ENCODE measurements at regions not wholly inside any gene's neighbourhood (a gene's known extent, or its start where the extent isn't known, plus 50 kb on each side); places are given as distances from the start of the nearest gene placed in this dataset.

- TF ChIP-seq POLR2AphosphoS5 (IDR thresholded peaks at IDR 0.05; ENCODE audit: insufficient read depth, low read depth, low read length) (no peak), EZH2 (IDR thresholded peaks at IDR 0.05; ENCODE audit: borderline replicate concordance, low read depth, low read length, severe bottlenecking) (no peak), CTCF (IDR thresholded peaks at IDR 0.05; ENCODE audit: extremely low read depth in 1 of 2, insufficient read depth in 1 of 2, low read depth in 1 of 2, low read length in 2 of 2) (no peak), MAX (IDR thresholded peaks at IDR 0.05; ENCODE audit: insufficient read depth, insufficient read length) (no peak), JUN (IDR thresholded peaks at IDR 0.05; ENCODE audit: borderline replicate concordance, insufficient read depth, insufficient read length, low read depth) (no peak), POLR2A (IDR thresholded peaks at IDR 0.05; ENCODE audit: low read depth, low read length) (no peak), MYC (IDR thresholded peaks at IDR 0.05; ENCODE audit: low read depth, low read length) (no peak)
Measured at GRCh38 chr2:134777593-134777992, 58.8 kb upstream of the TMEM163 start.
